ENCODE measurements at regions not wholly inside any gene's neighbourhood (a gene's known extent, or its start where the extent isn't known, plus 50 kb on each side); places are given as distances from the start of the nearest gene placed in this dataset.

DNA sequence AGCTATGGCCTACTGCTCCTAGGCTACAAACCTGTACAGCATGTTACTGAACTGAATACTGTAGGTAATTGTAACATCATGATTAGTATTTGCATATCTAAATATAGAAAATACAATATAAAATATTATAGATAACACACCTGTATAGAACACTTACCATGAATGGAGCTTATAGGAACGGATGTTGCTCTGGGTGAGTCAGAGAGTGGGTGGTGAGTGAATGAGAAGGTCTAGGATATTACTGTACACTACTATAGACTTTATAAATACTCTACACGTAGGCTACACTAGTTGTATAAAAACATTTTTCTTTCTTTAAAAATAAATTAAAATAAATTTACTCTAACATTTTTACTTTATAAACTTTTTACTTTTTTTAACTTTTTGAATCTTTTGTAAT lies 224.0 kb upstream of the CBLB start:
- H3K4me1 Mint-ChIP-seq: no peaks in the 10 kb centered on the region
- Histone ChIP-seq H3K4me1 (ENCODE audit: control insufficient read depth, insufficient read depth, low read length) (no peaks in the 10 kb centered on the region), H3K9me3 (ENCODE audit: control insufficient read depth, low read length) (no peaks in the 10 kb centered on the region), H3K36me3 (ENCODE audit: control insufficient read depth, insufficient read depth, low read length) (no peaks in the 10 kb centered on the region), H3K27ac (ENCODE audit: low read depth, low read length) (no peak overlapping the region), H3K9ac (ENCODE audit: extremely low read depth, low read length, poor library complexity, severe bottlenecking) (no peak overlapping the region), H3K27me3 (ENCODE audit: control insufficient read depth, insufficient read depth, low read length, poor library complexity, severe bottlenecking) (no peaks in the 10 kb centered on the region), H3K4me3 (ENCODE audit: low read length) (no peak overlapping the region)
- no peaks in the 10 kb centered on the region for H3K9me3 Mint-ChIP-seq
- no peak overlapping the region for H3K27ac Mint-ChIP-seq
- H3K4me3 Mint-ChIP-seq: no peak overlapping the region
- TF ChIP-seq, protein P1, sequence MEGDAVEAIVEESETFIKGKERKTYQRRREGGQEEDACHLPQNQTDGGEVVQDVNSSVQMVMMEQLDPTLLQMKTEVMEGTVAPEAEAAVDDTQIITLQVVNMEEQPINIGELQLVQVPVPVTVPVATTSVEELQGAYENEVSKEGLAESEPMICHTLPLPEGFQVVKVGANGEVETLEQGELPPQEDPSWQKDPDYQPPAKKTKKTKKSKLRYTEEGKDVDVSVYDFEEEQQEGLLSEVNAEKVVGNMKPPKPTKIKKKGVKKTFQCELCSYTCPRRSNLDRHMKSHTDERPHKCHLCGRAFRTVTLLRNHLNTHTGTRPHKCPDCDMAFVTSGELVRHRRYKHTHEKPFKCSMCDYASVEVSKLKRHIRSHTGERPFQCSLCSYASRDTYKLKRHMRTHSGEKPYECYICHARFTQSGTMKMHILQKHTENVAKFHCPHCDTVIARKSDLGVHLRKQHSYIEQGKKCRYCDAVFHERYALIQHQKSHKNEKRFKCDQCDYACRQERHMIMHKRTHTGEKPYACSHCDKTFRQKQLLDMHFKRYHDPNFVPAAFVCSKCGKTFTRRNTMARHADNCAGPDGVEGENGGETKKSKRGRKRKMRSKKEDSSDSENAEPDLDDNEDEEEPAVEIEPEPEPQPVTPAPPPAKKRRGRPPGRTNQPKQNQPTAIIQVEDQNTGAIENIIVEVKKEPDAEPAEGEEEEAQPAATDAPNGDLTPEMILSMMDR (conservative IDR thresholded peaks at IDR 0.05): no peak
- WGBS, 2 experiments (ENCODE audit: insufficient coverage in 1 of 2, insufficient read length in 1 of 2): no CpG with 5 or more reads among the region's 2 CpGs
- no peaks in the 10 kb centered on the region for H3K27me3 Mint-ChIP-seq (ENCODE audit: insufficient read depth)
- DNase-seq: no peak
- H3K36me3 Mint-ChIP-seq (ENCODE audit: low read depth): no peaks in the 10 kb centered on the region

GRCh38 chr3:106093616-106094015 lies 224.8 kb upstream of the CBLB start:
- H3K36me3 Mint-ChIP-seq (ENCODE audit: low read depth): no peaks in the 10 kb centered on the region
- H3K9me3 Mint-ChIP-seq: peaks cover 4% of the 10 kb centered on the region
- H3K27me3 ChIP-seq (ENCODE audit: control insufficient read depth, insufficient read depth, low read length, poor library complexity, severe bottlenecking): no peaks in the 10 kb centered on the region
- no peaks in the 10 kb centered on the region for H3K27me3 Mint-ChIP-seq (ENCODE audit: insufficient read depth)
- TF ChIP-seq, protein P1 (conservative IDR thresholded peaks at IDR 0.05): no peak
- no peak overlapping the region for H3K27ac Mint-ChIP-seq
- no peaks in the 10 kb centered on the region for H3K4me1 ChIP-seq (ENCODE audit: control insufficient read depth, insufficient read depth, low read length)
- no peak overlapping the region for H3K4me3 ChIP-seq (ENCODE audit: low read length)
- no peaks in the 10 kb centered on the region for H3K36me3 ChIP-seq (ENCODE audit: control insufficient read depth, insufficient read depth, low read length)
- no peaks in the 10 kb centered on the region for H3K9me3 ChIP-seq (ENCODE audit: control insufficient read depth, low read length)
- H3K27ac ChIP-seq (ENCODE audit: low read depth, low read length): no peak overlapping the region
- no peak overlapping the region for H3K9ac ChIP-seq (ENCODE audit: extremely low read depth, low read length, poor library complexity, severe bottlenecking)
- no peak for DNase-seq
- no peaks in the 10 kb centered on the region for H3K4me1 Mint-ChIP-seq
- H3K4me3 Mint-ChIP-seq: no peak overlapping the region
- WGBS, 2 experiments (ENCODE audit: insufficient coverage in 1 of 2, insufficient read length in 1 of 2): 88 to 100% methylated on average over 2 to 3 of the region's 3 CpGs

DNA sequence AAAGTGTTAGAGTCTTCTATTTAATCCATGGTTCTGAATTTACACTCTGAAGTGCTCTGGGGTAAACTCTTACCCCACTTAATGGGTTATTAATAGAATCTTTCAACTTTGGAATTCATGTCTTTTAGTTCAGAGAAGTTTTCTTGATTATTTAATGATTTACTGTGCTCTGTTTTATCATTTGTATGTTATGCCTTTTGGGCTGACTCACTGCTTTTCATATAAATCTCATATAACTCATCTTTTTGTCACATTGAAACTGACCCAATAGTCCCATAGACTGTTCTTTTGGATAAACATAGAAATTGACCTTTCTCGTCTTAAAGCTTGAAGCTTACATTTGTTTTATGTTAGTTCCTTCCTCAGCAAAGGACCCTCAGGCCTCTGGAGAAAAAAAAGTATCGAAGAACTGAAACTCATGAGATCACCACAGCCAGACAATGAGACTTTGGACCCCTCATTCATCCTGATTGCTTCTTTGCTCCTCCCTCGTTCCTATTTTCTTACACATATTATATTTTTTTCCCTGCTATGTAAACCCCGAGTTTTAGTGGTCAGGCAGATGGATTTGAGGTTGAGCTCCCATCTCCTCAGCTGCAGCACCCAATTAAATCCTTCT lies 229.1 kb upstream of the CBLB start:
- no peak overlapping the region for H3K27ac ChIP-seq (ENCODE audit: low read depth, low read length)
- WGBS, 2 experiments (ENCODE audit: insufficient coverage in 1 of 2, insufficient read length in 1 of 2): 82 to 100% methylated on average over 2 to 4 of the region's 4 CpGs
- H3K4me3 ChIP-seq (ENCODE audit: low read length): no peak overlapping the region
- peaks cover 4% of the 10 kb centered on the region for H3K9me3 ChIP-seq (ENCODE audit: control insufficient read depth, low read length)
- DNase-seq: no peak
- no peaks in the 10 kb centered on the region for H3K36me3 ChIP-seq (ENCODE audit: control insufficient read depth, insufficient read depth, low read length)
- no peaks in the 10 kb centered on the region for H3K27me3 ChIP-seq (ENCODE audit: control insufficient read depth, insufficient read depth, low read length, poor library complexity, severe bottlenecking)
- H3K4me1 Mint-ChIP-seq: no peaks in the 10 kb centered on the region
- peaks cover 37% of the 10 kb centered on the region for H3K9me3 Mint-ChIP-seq
- H3K4me3 Mint-ChIP-seq: no peak overlapping the region
- no peaks in the 10 kb centered on the region for H3K4me1 ChIP-seq (ENCODE audit: control insufficient read depth, insufficient read depth, low read length)
- H3K27ac Mint-ChIP-seq: no peak overlapping the region
- H3K36me3 Mint-ChIP-seq (ENCODE audit: low read depth): peaks cover 3% of the 10 kb centered on the region
- H3K9ac ChIP-seq (ENCODE audit: extremely low read depth, low read length, poor library complexity, severe bottlenecking): no peak overlapping the region
- TF ChIP-seq, protein P1 (conservative IDR thresholded peaks at IDR 0.05): no peak
- H3K27me3 Mint-ChIP-seq (ENCODE audit: insufficient read depth): no peaks in the 10 kb centered on the region

All from endodermal cell (in vitro differentiated cells).